HG03469 (cell line): ENCODE measurements at regions not wholly inside any gene's neighbourhood (a gene's known extent, or its start where the extent isn't known, plus 50 kb on each side); places are given as distances from the start of the nearest gene placed in this dataset.

ENCODE experiments used
- ATAC-seq: cut with Tn5 transposase; IDR thresholded peaks from one replicate; pipeline ENCODE4 v1.9.1; 2021; ENCODE audit warnings: mild to moderate bottlenecking, moderate library complexity, moderate number of reproducible peaks; ENCODE audit not compliant: unreplicated experiment

DNA sequence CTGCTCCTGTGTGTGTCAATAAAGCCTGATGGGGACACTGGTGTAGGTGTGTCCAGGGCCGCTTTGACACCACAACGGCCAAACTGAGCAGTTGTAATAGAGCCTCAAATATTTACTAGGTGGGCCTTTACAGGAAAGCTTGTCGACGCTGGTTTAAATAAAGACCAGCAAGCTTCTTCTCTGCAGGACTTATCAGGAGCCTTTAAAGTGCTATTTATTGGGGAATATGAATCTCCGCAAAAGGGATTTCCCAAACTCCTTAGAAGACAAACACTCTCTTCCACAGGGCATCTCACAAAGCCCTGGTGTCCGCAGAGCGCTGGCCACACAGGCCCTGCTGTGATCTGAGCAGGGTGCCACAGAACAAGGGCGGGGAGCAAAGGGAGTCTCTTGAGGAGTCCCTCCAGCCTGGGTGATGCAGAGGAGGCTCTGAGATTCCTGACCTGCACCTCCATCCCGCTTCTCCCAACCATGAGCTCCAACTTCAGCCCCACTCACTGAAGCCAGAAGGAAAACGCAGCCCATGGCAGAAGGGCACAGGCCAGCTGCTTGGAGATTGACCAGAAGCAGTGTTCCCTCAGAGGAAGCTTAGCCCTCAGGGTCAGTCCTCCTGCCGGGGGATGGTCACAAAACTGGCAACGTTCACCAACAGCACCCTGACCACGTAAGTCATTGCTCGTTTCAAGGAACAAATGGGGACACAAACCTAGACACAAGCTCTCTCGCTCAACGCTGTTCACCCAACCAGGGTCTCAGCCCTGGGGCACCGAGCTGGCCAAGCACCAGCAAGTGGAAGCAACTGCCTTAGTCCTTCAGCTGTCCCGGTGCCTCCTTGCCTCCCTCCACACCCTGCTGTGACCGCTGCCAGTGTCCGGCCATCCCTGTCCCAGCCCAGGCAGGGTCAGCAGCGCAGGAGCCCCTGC lies 129.5 kb downstream of the OAT start:
- ATAC-seq, result no peak

DNA sequence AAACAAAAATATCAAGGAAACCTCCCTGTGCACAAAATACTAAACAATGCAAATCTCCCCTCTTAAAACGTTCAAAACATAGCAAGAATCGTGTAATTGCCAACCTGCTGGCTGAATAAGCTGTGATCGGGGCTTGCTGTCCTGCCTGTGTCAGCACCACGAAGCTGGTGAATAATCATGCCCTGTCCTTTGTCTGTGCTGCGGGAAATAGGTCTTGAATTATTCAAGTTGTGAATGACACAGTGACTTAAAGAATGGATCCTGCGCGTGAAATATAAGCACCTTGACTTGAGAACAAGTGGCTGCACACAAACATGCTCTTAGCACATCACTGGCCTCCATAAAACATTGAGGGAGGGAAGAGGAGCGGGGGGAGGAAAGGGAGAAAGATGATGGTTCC lies 130.2 kb downstream of the OAT start:
- ATAC-seq, result no peak

DNA sequence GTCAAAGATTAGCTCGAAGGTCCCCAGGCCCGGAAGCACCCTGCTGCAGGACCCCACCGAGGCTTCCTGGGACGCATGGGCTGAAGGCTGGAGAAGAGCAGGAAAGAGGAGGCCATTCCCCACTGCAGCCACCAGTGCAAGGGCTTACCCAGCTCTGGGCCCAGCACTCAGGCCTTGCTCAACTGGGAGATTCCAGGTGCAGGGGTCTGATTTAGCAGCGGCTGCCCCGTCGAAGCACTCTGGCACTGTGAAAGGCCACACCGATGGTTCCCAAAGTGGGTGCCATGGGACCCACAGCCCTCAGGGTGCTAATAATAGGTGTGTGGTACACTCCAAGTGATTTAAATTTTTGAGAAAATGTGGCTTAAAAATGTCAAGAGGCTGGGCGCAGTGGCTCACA lies 130.9 kb downstream of the OAT start:
- ATAC-seq, result no peak

- no peak for ATAC-seq
These were observed 131.5 kb downstream of the OAT start for GRCh38 chr10:124287071-124287685.

- no peak for ATAC-seq
These were observed 132.1 kb downstream of the OAT start for GRCh38 chr10:124286621-124287020.

DNA sequence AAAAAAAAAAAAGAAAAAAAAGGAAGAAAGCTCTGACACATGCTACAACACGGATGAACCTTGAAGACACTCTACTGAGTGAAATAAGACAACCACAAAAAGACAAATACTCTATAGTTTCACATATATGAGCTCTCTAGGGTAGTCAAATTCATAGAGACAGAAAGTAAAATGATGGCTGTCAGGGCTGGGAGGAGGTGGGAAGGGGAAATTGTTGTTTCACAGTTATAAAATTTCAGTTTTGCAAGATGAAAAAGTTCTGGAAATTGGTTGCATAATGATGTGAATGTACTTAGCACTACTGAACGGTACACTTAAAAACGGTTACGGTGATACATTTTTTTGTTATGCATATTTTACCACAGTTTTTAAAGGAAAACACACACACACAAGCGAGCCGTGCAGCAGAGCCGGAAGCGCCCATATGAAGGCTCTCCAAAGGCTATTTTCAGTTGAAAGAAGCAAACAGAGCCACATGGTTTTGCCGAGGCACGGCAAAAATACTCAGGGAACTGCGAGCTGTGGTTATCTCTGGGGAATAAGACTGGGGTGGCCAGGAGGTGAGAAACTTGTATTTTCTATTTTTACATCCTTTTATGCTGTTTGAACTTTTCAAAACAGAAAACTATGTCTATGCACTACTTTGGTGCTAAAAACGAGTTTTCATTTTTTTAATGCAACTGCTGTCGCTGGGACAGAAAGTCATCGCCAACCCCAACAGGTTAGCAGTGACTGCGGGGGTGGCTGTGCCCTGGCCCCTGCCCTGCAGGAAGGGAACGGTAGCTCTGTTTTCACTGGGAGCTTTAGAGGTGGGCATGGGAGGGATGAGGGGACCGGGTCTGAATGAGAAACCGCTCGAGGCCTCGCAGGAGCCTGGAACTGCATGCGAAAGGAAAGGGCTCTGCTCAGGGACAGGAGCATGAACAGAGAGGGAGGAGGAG lies 132.9 kb downstream of the OAT start:
- peak; percentile 75 for ATAC-seq

DNA sequence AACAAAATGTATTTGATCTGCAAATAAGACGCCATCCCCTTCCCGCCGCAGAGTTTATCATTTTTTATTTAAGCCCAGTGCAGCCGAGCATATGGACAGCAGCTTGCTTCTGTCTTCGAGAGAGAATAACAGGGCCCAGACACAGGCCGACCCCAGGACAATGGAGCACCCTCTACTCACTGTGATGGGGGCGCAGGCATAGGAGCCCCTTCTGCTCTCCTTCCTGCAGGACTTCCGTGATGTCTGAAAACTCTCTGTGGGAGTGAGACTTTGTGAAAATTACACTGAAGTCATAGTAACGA lies 134.8 kb downstream of the OAT start:
- no peak for ATAC-seq

DNA sequence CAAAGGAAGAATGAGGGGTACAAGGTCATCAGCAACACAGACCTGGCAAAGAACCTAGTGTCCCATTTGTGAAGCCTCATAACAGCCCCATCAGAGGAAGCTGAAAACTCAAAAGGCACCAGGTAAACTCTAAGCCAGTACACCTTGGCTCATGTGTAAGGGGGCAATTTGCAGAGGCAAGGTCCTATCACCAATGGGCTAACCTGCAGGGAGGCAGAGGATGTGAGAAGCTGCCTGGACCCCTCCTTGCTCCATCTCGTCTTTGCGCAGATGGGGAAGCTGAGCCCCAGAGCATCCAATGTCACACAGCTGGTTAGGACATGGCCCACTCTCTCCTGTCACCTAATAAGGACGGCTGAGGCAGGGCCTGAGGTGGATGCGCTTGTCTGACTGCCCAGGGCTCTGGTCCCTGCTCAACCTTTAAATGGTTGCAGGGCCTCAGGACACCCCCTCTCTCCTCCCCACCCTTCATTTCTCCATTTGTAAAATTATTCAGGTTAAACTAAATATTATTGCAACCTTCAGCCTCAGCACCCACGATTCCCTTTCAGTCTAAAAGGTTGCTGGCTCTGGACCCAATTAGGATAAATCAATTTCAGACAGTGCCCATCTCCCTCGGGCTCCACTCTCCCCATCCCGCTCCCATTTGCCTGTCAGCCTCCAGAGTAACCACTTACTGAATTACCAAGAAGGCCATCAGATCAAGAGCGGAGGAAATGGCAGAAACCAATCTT lies 135.3 kb downstream of the OAT start:
- no peak for ATAC-seq

- no peak for ATAC-seq
These were observed 136.4 kb downstream of the OAT start for GRCh38 chr10:124282326-124282725.

GRCh38 chr10:124281666-124282065 lies 137.1 kb downstream of the OAT start:
- ATAC-seq, result no peak

DNA sequence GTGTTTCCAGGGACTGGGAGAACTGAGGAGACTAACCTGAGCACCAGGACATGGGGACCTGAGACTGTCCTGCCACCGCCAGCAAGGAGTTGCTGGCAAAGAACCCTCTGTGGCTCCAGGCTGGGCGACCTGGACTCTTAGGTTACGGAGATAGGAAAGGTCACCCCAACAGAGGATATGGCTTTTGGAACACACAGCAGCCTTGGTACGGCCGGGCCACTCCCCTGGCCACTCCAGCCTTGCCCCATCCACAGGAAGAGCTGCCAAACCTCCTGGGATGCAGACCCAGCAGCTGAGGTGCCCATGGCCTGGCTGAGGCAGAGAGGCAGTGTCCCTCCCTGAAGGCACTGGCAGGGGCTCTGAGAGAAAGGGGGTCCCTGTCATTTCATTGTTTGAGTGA lies 137.8 kb downstream of the OAT start:
- ATAC-seq, result no peak

DNA sequence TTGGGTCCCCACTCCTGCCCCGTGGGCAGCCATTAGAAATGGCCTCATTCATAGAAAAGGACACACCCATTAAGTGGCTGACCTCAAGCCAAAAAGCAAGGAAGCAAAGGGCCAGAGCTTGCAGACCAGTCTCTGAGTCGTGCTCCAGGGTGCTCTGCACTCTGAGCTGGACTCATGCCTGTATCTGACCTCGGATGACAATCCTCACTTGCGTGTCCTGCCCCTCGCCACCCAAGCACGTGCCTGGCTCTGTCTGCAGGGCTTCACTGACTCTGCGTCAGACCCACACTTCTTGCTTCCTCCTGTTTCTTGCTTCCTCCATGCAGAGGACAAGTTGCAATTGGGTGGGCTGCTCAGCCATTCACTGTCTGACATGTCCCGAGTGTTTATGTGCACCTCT lies 138.8 kb downstream of the OAT start:
- no peak for ATAC-seq

GRCh38 chr10:124279298-124279697 lies 139.4 kb downstream of the OAT start:
- ATAC-seq, result no peak

GRCh38 chr10:124278356-124278755 lies 140.4 kb downstream of the OAT start:
- ATAC-seq, result no peak

- no peak for ATAC-seq
These were observed 145.6 kb downstream of the OAT start for GRCh38 chr10:124273141-124273540.

DNA sequence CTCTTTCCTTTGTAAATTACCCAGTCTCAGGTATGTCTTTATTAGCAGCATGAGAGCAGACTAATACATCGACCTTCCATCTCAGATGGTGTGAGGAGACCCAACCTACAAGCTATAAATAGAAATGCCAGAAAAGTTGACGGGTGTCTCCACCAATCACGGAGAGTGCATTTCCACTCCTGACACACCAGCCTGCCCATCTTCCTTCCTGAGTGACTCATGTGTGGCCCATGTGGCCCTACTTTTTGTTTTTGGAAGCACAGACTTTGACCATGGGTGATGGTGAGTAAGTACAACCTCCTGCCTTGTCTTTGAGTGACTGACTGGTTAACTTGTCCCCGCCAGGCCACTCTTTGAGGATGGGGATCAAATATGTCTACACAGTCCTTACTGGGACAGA lies 147.0 kb downstream of the OAT start:
- no peak for ATAC-seq

DNA sequence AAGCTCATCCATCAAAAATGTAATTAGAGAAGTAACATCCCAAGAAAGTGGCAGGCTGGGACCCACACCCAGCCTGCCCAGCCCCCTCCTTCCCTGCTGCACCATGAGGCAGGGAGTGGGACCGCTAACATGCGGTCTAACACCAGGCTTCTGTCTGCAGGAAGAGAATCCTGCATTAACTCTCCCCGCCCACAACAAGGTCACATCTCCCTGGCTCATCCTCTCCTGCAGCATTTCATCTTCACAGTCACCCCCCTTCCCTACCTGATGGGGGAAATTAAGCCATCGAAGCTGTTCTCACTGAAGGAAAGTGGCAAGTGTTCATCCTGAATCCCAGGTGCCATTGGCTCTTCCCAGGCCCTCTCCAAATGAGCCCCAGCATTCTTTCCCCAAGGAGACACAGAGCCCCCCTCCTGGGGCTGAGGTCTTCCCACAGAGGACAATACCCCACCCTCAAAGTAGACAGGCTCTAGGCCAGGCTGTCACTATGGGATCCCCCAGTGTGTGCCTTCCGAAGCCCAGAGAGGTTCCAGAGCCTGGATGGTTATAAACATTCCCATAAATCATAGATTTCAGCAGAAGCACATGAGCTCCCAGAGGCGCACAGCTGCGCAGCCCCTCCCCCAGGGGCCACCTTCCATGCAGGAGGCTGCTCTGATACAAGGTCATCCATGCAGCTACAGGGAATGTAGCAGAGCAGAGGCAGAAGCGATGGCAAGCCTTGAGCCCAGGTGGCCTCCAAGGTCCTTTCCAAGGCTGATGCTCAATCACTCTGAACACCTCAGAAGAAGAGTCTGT lies 148.0 kb downstream of the OAT start:
- no peak for ATAC-seq

- no peak for ATAC-seq
These were observed 149.7 kb downstream of the OAT start for GRCh38 chr10:124268976-124269375.

DNA sequence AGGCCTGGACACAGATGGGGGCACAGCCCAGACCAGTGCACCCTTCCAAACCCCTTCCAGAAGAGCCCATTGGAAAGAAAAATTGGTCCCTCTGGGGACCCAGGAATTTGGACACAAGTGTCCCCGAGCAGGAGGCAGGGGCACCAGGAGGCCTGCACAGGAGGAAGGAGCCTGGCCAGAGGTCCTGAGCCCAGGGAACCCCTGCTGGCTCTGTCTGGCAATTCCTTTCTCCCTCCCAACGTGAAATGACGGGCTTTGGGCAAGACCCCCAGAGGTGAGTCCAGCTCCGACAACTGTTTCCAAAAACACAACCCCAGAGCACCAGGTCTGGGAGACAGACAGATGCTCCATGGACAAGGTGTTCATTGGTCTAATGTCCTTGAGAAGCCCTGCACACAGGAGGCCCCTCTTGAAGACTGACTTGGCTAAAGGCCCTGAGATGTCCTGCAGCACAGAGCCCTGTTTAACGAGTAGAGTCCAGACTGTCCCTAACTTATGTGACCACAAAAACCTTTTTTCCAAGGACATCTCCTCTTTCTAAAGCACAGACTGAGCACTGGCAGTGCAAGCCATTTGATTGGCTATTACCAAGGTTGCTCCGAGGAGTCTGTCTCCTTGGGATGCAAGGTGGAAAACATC lies 150.7 kb downstream of the OAT start:
- ATAC-seq, result no peak
